ENCODE measurements at regions not wholly inside any gene's neighbourhood (a gene's known extent, or its start where the extent isn't known, plus 50 kb on each side); places are given as distances from the start of the nearest gene placed in this dataset.

GRCh38 chr16:87182759-87183158 is 134.4 kb downstream of the C16orf95 start:
- TF ChIP-seq POLR2A (IDR thresholded peaks at IDR 0.05; ENCODE audit: low read length) (no peak), GATA1 (IDR thresholded peaks at IDR 0.05; ENCODE audit: low read depth, low read length) (no peak)

All from erythroblast (primary cell).